Esophagus muscularis mucosa (tissue), 4 donors: ENCODE measurements at regions not wholly inside any gene's neighbourhood (a gene's known extent, or its start where the extent isn't known, plus 50 kb on each side); places are given as distances from the start of the nearest gene placed in this dataset.

Experiments used
- DNase-seq: peaks from one replicate; pipeline ENCODE4 v3.0.0-alpha.2; 2017; ENCODE audit errors: extremely low spot score
- H3K27ac ChIP-seq, 4 donors: fragments of 200-600 bp; sonication (generic); replicated peaks in 1 of 4; 1 replicate in 3 of 4; 2 replicates in 1 of 4; pipeline ENCODE4 v1.5.1; 2016 to 2019; ENCODE audit warnings: mild to moderate bottlenecking in 1 of 4
- H3K27me3 ChIP-seq, 4 donors: fragments of 200-600 bp; sonication (generic); one replicate each; pipeline versions ENCODE4 v1.5.1 to v1.6.0; 2016 to 2019
- H3K36me3 ChIP-seq, 4 donors: fragments of 200-600 bp; sonication (generic); one replicate each; pipeline ENCODE4 v1.5.1; 2016 to 2019
- H3K4me1 ChIP-seq, 4 donors: fragments of 200-600 bp; sonication (generic); one replicate each; pipeline ENCODE4 v1.5.1; 2016 to 2019
- H3K4me3 ChIP-seq, 4 donors: fragments of 200-600 bp; sonication (generic); 1 replicate in 2 of 4; 2 replicates in 2 of 4; pipeline ENCODE4 v1.5.1; 2016 to 2019; ENCODE audit warnings: mild to moderate bottlenecking in 4 of 4, moderate library complexity in 1 of 4
- H3K9me3 ChIP-seq, 4 donors: fragments of 200-600 bp; sonication (generic); 1 replicate in 3 of 4; 2 replicates in 1 of 4; pipeline ENCODE4 v1.5.1; 2016 to 2019
- EP300 ChIP-seq: sonication (generic); formaldehyde crosslinking; IDR thresholded peaks from one replicate; pipeline ENCODE4 v1.6.1; 2017; ENCODE audit warnings: antibody characterized with exemption
- POLR2A ChIP-seq: fragments of 450-650 bp; IDR thresholded peaks from one replicate; pipeline ENCODE4 v1.6.1; 2017; ENCODE audit warnings: antibody characterized with exemption, moderate library complexity, mild to moderate bottlenecking, low read depth
- POLR2AphosphoS5 ChIP-seq, 2 donors: sonication (generic); formaldehyde crosslinking; IDR thresholded peaks; one replicate each; pipeline ENCODE4 v1.6.1; 2017; ENCODE audit warnings: antibody characterized with exemption in 2 of 2
- WGBS: methylation state at CpG from one replicate; pipeline ENCODE4 v1.1.5; 2018; 5-methylcytosine and 5-hydroxymethylcytosine counted together
- intact Hi-C: fragments of 100-400 bp; cut with DNase I; formaldehyde crosslinking; loops from one replicate; pipeline ENCODE4 v1.15.1; 2023
- TF ChIP-seq, protein P1 (sequence below), 3 experiments: fragments of 200-600 bp in 2 of 3; fragments of 450-650 bp in 1 of 3; sonication (generic) in 2 of 3; IDR thresholded peaks; one replicate each; pipeline ENCODE4 v1.5.1; 2017 to 2019; ENCODE audit warnings: antibody characterized with exemption in 3 of 3, mild to moderate bottlenecking in 2 of 3, moderate library complexity in 1 of 3

DNA sequence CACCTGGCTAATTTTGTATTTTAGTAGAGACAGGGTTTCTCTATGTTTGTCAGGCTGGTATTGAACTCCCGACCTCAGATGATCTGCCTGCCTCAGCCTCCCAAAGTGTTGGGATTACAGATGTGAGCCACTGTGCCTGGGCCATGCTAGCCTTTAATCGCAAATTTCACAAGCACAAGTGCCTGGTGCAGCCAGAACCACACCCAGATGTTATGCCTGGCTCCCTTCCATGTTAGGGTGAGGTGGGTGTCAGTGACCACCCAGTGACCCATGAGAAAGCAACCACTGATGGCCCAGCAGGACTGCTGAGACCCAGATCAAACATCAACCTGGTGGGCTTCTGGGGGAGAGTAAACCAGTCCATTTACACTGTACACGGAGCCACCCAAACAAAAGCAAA, 241.9 kb downstream of the CDH11 start:
- 90% methylated on average over 3 of the region's 3 CpGs for WGBS
- no peak overlapping the region for H3K27ac ChIP-seq
- intact Hi-C loops, result no loop called here

DNA sequence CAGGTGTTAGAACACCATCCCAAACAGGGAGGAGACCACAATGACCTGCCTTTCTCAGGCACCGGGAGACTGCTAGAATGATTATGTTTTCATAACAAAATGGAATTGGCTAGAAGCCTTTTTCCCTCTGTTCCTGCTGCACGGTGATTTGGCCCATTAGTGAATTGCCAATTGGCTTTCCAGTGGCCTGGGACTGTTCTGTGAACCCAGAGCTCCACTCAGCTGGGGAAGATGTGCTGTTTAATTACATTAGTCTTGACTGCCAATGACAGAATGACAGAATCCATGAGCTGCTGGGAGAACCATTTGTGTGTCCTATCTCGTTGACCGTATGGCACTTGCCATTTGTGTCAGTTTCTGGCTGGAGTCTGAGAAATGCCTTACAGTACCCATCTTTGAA, 242.9 kb downstream of the CDH11 start:
- intact Hi-C loops, result no loop called here
- Histone ChIP-seq H3K4me3 (no peak overlapping the region), H3K27me3 (no peaks in the 10 kb centered on the region), H3K27ac (no peak overlapping the region), H3K36me3 (no peaks in the 10 kb centered on the region), H3K4me1 (peaks cover 0 to 7% (median 0%) of the 10 kb centered on the region in 4 donors), H3K9me3 (no peaks in the 10 kb centered on the region)
- 85% methylated on average over 4 of the region's 4 CpGs for WGBS
- no peak for DNase-seq
- TF ChIP-seq, protein P1, sequence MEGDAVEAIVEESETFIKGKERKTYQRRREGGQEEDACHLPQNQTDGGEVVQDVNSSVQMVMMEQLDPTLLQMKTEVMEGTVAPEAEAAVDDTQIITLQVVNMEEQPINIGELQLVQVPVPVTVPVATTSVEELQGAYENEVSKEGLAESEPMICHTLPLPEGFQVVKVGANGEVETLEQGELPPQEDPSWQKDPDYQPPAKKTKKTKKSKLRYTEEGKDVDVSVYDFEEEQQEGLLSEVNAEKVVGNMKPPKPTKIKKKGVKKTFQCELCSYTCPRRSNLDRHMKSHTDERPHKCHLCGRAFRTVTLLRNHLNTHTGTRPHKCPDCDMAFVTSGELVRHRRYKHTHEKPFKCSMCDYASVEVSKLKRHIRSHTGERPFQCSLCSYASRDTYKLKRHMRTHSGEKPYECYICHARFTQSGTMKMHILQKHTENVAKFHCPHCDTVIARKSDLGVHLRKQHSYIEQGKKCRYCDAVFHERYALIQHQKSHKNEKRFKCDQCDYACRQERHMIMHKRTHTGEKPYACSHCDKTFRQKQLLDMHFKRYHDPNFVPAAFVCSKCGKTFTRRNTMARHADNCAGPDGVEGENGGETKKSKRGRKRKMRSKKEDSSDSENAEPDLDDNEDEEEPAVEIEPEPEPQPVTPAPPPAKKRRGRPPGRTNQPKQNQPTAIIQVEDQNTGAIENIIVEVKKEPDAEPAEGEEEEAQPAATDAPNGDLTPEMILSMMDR (IDR thresholded peaks at IDR 0.05), result no peak
- no peak for TF ChIP-seq POLR2AphosphoS5 (IDR thresholded peaks at IDR 0.05)
- TF ChIP-seq POLR2A, result no peak
- no peak for TF ChIP-seq EP300

More for the DNA sequence above, 241.9 kb downstream of the CDH11 start:
- Histone ChIP-seq H3K4me3 (no peak overlapping the region), H3K9me3 (no peaks in the 10 kb centered on the region), H3K27me3 (no peaks in the 10 kb centered on the region), H3K36me3 (no peaks in the 10 kb centered on the region), H3K4me1 (peaks cover 0 to 7% (median 0%) of the 10 kb centered on the region in 4 donors)
- no peak for TF ChIP-seq EP300
- TF ChIP-seq POLR2A, result no peak
- no peak for TF ChIP-seq POLR2AphosphoS5 (IDR thresholded peaks at IDR 0.05)
- TF ChIP-seq, protein P1 (IDR thresholded peaks at IDR 0.05), result no peak
- peak; percentile 24 for DNase-seq

DNA sequence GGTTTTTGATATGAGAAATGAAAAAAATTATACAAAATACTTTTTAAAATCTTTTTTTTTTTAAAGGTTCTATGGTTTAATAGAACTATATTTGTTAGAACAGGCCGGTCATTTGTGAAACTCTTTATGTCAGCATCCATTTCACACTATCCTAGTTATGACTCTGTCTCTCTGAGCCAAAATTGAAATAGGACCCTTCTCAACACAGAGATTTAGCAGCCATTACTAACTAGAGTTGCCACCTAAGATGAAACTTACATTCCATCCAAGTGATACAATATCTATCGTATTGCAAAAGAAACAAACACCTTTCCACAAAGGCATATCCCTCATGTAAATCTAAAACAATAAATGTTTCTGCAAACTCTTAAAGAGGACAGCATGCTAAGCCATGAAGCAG, 249.8 kb downstream of the CDH11 start:
- H3K27ac ChIP-seq, result no peak overlapping the region
- intact Hi-C loops, result no loop called here
- no peak overlapping the region for H3K4me3 ChIP-seq
- no peaks in the 10 kb centered on the region for H3K9me3 ChIP-seq
- H3K36me3 ChIP-seq, result no peaks in the 10 kb centered on the region
- no peak for TF ChIP-seq POLR2A
- TF ChIP-seq EP300, result no peak
- TF ChIP-seq, protein P1 (IDR thresholded peaks at IDR 0.05), result no peak
- TF ChIP-seq POLR2AphosphoS5 (IDR thresholded peaks at IDR 0.05), result no peak
- 81% methylated on average over 2 of the region's 2 CpGs for WGBS
- no peaks in the 10 kb centered on the region for H3K4me1 ChIP-seq
- DNase-seq, result no peak
- H3K27me3 ChIP-seq, result no peaks in the 10 kb centered on the region

DNA sequence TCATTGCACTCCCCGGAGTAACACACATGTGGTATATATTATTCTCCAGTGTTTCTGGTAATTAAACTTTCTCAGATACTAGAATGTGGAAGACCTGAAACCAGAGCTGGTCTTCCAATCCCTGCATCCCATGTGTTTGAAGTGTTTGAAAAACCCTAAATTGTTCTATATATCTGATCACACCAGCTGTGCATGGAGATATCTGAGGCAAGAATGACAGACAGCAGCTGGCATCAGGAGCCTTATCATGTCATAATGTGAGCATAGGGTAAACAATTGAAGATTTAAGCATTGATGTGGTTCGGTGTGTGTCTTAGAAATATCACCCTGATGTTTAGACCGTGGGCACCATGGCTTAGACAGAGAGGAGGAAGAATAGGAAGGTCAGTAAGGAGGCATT, 251.0 kb downstream of the CDH11 start:
- Histone ChIP-seq H3K4me1 (no peaks in the 10 kb centered on the region), H3K36me3 (no peaks in the 10 kb centered on the region), H3K4me3 (no peak overlapping the region), H3K27me3 (no peaks in the 10 kb centered on the region), H3K9me3 (no peaks in the 10 kb centered on the region), H3K27ac (no peak overlapping the region)
- intact Hi-C loops, result no loop called here
- 65% methylated on average over 3 of the region's 3 CpGs for WGBS
- DNase-seq, result no peak
- TF ChIP-seq POLR2A, result no peak
- TF ChIP-seq, protein P1 (IDR thresholded peaks at IDR 0.05), result no peak

DNA sequence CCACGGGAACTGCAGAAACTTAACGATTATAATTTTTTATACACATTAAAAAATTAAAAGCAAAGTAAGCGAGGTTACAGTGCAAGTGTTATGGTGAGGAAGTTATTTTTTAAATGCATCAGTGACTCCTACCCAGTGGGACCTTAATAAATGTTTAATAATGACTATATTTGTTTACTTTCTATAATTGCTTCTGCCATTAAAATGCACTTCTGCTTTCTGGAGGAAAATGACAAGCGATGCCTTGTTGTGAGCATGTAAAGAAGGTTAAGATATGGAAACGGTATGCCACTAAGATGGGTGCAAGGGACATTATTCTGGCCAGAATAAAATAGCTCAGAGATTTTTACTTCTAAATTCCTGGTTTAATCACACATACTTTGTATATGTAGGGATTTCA, 252.1 kb downstream of the CDH11 start:
- Histone ChIP-seq H3K9me3 (no peaks in the 10 kb centered on the region), H3K27ac (no peak overlapping the region), H3K4me3 (no peak overlapping the region), H3K36me3 (no peaks in the 10 kb centered on the region), H3K27me3 (no peaks in the 10 kb centered on the region), H3K4me1 (peaks cover 0 to 3% (median 1%) of the 10 kb centered on the region in 4 donors)
- DNase-seq, result no peak
- TF ChIP-seq EP300 (no peak), POLR2AphosphoS5 (IDR thresholded peaks at IDR 0.05) (no peak), POLR2A (no peak)
- TF ChIP-seq, protein P1 (IDR thresholded peaks at IDR 0.05), result no peak
- intact Hi-C loops, result no loop called here
- WGBS, result 81% methylated on average over 5 of the region's 5 CpGs
